ENCODE measurements at regions not wholly inside any gene's neighbourhood (a gene's known extent, or its start where the extent isn't known, plus 50 kb on each side); places are given as distances from the start of the nearest gene placed in this dataset.
"Not testable (repeated sequence)": the region's sequence is repeated elsewhere in the genome, so short reads cannot be mapped to it uniquely, and the experiment has no call there.

GRCh38 chr10:30196559-30196958 lies 137.2 kb upstream of the JCAD start:
- not testable (repeated sequence) for DNase-seq

DNA sequence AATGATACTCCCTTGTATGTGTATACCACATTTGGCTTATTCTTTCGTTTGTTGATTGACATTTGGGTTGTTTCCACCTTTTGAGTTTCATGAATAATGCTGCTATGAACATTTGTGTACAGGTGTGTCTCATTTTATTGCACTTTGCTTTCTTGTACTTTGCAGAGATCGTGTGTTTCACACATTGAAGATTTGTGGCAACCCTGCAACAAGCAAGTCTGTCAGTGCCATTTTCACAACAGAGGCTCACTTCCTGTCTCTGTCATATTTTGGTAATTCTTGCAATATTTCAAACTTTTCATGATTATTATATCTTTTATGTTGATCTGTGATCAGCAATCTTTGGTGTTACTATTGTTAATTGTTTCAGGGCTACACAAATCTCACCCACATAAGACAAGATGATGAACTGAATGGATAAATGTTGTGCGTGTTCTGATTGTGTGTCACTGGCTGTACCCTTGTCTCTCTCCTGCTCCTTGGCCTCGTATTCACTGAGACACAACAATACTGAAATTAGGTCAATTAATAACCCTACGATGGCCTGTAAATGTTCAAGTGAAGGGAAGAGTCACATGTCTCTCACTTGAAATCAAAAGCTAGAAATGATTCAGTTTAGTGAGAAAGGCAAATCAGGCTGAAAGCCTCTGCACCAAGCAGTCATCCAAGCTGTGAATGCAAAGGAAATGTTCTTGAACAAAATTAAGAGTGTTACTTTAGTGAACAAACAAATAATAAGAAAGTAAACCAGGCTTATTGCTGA lies 133.6 kb upstream of the JCAD start:
- DNase-seq, result no peak

DNA sequence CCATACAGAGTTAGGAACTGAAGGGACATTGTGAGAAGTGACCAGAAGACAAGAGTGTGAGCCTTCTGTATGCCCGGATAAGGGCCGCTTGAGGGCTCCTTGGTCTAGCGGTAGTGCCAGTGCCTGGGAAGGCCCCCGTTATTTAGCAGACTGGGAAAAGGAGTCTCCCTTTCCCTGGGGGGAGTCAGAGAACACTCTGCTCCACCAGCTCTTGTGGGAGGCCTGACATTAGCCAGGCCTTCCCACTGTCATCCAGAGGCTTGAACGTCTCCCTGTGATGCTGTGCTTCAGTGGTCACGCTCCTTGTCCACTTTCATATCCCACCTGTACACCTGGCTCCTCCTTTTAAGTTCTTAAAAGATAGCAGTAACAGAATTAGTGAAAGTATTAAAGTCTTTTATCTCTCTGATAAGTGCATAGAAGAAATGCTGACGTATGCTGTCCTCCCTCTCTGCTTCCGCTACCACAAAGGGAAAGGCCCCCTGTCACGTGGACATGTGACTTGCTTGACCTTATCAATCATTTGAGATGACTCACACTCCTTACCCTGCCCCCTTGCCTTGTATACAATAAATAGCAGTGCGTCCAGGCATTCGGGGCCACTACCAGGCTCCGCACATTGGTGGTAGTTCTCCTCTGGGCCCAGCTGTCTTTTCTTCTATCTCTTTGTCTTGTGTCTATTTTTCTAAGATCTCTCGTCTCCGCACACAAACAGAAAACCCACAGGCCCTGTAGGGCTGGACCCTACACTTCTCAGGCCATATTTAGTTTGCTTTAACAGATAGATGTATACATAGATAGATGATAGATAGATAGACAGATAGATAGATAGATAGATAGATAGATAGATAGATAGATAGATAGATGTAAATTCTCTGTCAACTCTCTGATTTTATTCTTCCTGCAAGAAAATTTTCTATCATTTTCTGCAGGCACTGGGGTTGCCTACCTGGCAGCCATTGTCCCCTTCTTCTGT lies 131.5 kb upstream of the JCAD start:
- no peak for DNase-seq

GRCh38 chr10:30189238-30189580 lies 129.8 kb upstream of the JCAD start:
- DNase-seq, result no peak

DNA sequence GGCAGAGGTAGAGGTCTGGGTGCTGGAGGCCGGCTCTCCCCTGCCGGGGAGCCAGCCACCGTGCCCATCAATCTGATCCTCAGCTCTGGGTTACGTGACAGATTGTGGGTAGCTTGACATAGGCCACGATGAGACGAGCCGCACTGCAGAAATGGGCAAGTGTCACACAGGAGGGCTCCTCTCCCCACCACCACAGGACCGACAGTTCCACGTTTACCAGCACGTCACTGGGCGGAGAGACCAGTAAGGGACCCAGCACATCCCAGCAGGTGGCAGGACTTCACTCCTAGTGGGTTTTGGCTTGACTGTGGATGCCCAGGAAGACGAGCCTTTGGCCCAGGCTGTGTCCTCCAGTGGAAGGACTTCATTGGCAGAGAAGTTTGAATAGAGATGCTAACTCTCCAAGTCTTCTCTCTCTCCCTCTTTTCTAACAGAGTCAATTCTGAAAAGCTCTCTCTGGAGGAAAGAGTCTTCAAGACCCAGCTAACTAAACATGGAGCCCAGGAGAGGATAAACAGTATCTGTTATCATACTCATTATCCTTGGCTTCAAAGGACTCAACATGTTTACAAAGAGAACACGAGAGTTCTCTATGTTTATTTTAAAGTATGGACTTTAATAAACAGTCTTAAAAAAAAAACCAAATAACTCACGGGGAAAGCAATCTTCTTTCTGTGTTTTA lies 129.3 kb upstream of the JCAD start:
- no peak for DNase-seq

- no peak for DNase-seq
These were observed 128.7 kb upstream of the JCAD start for GRCh38 chr10:30188101-30188500.

GRCh38 chr10:30187010-30187409 lies 127.6 kb upstream of the JCAD start:
- DNase-seq, result no peak

DNA sequence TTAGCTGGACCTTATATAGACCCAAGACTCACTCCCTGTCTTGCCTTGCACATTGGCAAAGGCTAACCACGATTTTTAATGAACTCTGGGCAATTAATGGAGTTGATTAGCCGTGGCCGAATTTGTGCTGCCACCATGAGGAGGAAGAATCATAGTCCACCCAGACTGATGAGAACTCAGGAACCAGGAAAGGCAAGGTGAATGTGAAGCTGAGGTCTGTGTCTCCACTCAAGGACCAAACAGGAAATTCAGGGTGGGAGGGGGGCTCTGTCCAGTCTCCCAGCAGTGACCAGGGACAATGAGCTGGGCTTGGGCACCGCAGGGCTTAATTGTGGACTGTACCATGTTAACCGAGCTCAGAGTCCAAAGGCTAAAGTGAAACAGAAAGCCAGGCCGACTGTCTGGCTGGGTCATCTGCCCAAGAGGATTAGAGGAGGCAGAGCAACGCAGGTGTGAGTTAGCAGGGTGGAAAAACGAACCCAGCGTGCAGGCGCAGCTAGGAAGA lies 127.0 kb upstream of the JCAD start:
- no peak for DNase-seq

DNA sequence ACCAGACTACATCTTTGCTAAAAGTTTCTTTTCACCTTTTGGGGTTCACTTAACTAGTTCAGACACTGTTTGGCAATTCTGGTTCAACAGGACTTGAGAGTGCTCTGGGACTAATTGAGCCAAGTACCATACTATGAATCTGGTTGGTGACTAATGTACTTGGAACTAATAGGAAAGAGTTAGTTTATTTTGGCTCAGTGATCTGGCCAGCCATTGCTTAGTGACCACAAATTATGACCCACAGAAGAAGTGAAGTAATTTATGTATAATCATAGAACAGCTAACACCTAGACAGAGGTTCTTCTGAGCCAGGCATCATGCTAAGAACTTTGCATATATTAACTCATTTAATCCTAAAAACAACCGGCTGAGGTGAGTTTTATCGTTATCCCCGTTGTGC lies 126.5 kb upstream of the JCAD start:
- DNase-seq, result no peak

DNA sequence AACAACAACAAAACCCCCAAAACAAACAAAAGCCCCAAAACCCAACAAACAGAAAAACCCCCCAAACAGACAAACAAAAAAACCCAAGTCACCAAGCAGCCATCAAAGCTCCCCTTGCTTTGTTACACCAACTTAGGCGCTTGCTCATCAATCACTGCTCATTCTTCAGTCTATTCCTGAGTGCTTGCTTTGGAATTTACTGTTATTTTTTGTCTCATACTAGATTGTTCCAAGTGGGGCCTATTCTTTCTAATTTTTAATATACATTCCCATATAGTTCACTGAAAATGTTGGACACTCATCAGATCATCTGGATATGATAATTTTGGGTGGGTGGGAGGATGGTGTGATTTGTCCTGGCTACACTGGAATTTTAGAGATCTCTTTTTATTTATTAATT lies 126.0 kb upstream of the JCAD start:
- no peak for DNase-seq

DNA sequence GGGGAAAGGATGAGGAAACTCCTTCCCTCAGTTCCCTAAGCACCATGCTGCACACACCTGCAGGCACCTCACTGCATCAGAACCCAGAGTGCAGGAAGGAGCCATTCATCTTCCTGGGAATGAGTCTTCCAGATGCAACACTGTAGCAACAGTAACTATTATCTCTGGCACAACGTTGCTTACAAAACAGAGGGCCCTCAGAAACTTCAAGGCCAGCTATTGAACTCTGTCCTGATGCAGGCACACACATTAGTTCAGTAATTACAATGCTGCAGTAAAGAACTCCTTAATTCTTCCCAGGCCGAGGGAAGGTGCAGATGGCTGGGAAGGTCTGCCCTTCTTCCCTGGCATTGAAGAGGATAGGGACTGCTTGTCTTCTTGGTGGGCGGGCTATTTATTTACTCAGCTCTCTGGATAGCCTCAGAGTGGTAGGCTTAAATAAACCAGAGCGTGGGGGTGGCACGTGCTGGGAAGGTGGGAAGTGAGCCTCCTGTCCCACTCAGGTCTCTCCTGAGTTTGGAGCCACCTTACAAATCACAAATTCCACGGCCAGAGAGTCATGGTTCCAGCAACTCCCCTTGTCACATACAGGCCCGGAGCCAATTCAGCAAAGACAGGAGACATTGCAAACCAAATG lies 125.1 kb upstream of the JCAD start:
- DNase-seq, result no peak

DNA sequence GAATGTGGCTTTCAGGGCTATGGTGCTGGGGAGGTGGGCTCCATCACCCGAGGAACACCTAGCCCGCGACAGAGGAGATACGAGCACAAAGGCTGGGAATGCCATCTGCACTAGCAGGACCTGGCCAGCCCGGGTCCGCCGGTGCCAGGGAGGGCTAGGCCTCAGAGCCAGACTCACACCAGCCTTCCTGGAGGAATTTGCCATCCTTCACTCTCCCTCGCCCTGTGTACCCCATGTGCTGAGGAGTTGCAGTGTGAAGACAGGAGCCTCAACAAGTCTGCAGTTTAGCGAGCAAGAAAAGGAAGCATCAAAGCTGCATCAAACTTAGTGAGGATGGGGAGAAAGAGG lies 123.6 kb upstream of the JCAD start:
- DNase-seq, result no peak

DNA sequence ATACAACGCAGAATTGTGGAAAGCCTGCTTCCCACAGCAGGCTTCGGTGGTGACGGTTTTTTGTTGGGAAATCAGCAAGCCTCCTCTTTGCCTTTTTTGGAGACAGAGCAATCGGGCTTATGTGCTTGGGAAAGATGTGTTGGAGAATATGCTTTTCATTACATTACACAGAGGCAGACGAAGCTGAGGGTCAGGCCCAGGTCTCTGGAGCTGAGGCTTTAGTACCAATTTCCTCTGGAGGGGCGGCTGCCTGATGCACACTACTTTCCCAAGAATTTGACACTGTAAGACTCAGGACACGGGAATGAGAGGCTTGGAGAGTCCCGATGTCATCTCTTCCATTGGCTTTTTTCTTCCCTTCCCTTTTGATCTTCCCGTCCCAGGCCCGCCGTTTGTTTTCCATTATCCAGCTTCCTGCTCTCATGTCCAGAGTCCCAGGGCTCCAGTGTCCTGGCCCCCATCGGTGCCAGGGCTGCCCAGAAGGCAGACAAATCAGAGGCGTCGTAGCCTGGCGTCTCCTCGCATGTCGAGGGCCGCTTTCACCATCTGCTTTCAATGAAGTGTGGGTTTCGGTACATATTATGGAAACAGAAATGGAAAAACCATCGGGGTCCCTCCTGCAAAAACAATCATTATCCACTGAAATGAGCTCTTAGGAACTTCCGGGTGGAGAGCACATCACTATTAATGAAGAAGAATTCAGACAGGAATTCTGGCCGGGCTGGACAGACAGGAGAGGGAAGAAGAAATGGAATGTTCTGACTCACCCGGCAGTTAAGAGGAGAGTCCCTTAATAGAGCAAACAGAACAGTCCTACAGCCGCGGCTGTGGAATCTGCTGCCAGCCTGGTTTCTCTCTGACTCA lies 123.0 kb upstream of the JCAD start:
- DNase-seq, result no peak

- no peak for DNase-seq
These were observed 119.1 kb upstream of the JCAD start for GRCh38 chr10:30178356-30178964.

DNA sequence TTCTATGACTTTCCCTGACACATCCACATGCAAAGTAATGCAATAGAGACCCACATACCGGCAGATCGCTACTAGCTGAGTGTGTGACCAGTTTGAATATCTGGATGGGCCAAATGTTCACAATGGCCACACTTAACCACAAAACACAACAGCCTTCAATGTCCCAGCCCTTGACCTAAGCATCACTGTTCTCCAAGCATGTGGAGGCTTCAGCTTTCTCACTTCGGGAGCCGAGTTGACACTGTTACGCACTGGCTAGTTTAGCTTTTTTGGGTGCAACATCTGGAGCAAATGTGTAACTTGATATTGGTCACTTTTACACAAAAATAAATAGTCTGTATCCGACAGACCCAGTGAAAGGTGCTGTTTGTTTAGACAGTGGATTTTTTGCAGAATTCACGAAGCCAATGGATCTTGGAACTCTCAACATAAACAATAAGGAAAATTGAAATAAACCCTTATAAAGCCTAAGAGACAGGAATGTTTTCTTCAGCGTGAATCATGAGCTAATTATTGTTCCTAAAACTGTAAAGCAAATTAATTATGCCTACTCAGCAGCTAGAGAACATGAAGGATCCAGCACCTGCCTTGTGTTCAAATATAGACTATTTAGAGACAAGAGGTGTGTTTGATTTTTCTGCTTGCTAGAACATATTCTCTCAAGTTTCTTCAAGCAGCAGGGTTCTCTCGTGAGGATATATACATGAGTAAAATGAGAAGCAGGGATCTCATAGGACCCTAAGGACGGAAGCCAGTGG lies 117.6 kb upstream of the JCAD start:
- no peak for DNase-seq

GRCh38 chr10:30176182-30176581 lies 116.8 kb upstream of the JCAD start:
- no peak for DNase-seq

DNA sequence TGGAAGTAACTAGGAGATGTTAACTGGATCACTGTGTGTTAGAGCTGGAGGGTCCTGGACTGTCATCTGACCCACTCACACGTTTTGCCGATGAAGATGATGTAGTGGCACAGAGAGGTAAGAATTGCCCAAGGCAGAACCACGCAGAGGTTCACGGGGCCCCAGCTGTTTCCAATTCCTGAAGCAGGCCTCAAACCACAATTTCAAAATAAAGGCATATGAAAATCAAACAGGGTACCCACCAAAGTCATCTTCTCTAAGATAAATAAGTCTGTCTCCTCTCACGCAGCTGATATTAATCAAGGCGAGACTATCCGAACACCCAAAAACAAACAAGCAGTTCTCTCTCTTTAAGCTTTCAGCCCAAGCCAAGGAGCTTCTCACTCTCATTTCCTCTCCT lies 113.3 kb upstream of the JCAD start:
- no peak for DNase-seq

- DNase-seq, result no peak
These were observed 112.7 kb upstream of the JCAD start for GRCh38 chr10:30172091-30172490.

GRCh38 chr10:30171601-30172000 lies 112.2 kb upstream of the JCAD start:
- DNase-seq, result no peak

DNA sequence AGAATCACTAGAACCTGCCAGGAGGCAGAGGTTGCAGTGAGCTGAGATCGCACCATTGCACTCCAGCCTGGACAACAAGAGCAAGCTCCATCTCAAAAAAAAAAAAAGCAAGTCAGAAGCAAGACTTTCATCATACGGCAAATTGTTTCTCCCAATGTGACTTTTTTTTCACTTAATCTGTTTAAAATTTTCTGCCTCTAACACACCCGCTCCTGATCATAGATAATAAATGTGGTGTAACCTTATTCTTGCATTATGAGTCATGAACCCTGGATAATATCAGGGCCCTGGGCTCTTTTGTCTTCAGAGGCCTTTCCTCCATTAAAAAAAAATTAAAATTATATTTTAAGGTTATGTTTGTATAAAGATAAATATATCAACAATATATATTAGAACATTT lies 111.4 kb upstream of the JCAD start:
- DNase-seq, result no peak

DNA sequence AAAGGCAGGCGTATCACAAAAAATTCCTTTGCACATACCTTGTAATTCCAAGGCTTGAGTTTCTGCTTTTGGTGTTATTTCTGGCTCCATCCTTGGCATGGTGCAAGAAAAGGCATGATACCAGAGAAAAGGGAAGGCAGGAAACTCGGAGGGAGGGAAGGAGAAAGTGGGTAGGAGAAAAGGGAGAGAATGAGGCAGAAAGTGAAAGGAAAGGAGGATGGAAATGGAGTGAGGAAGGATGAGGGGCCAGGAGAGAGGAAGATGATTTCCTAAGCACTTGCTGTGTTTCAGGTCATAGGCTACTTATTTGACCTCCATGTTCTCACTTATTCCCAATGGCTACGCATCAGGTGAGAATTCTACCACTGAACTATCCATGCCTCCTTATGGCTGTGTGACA lies 110.8 kb upstream of the JCAD start:
- DNase-seq, result no peak

All from CD4-positive, alpha-beta T cell treated with Interleukin-17A for 1 hour (primary cell).